A549 (cell line): ENCODE measurements at regions not wholly inside any gene's neighbourhood (a gene's known extent, or its start where the extent isn't known, plus 50 kb on each side); places are given as distances from the start of the nearest gene placed in this dataset.

Experiments used
- ATAC-seq, 2 experiments: fragments of 200-7000 bp in 1 of 2; fragments of >200 bp in 1 of 2; cut with Nextera tagmentation in 1 of 2; cut with Tn5 transposase in 1 of 2; 3 replicates each; pipeline versions ENCODE4 v1.8.0 to v1.9.1; 2018 to 2020; ENCODE audit warnings: mild to moderate bottlenecking in 1 of 2, moderate library complexity in 1 of 2
- CTCF ChIA-PET: fragments of 300-600 bp; sonication (Branson Sonifier 250); formaldehyde crosslinking; extraction: SDS; loops from one replicate; lab custom pipeline; 2021; ENCODE audit warnings: antibody characterized with exemption, inconsistent platforms; lab: Yijun Ruan, JAX
- POLR2A ChIA-PET: fragments of 350-600 bp; formaldehyde crosslinking; extraction: SDS; loops from one replicate; lab custom pipeline; 2021; ENCODE audit warnings: antibody characterized with exemption, inconsistent platforms; lab: Yijun Ruan, JAX
- DNase-seq, 2 experiments: peaks; one replicate each; pipeline versions ENCODE4 v3.0.0 to v3.0.0-alpha.2; 2011 to 2016; ENCODE audit warnings: low read depth in 1 of 2, low spot score in 1 of 2
- FAIRE-seq: peaks from 2 replicates; lab custom pipeline; 2011; peaks lifted over from hg19 to GRCh38; lab: Jason Lieb, UNC
- H3K27ac ChIP-seq, 2 experiments: fragments of >200 bp; sonication (Bioruptor Twin); formaldehyde crosslinking; 3 replicates each; pipeline ENCODE4 v1.5.1; 2016 to 2017
- H3K4me1 ChIP-seq: fragments of >200 bp; sonication (Bioruptor Twin); formaldehyde crosslinking; 3 replicates; pipeline ENCODE4 v1.6.1; 2016
- H3K4me2 ChIP-seq: fragments of >200 bp; sonication (Bioruptor Twin); formaldehyde crosslinking; 3 replicates; pipeline ENCODE4 v1.6.1; 2016
- H3K4me3 ChIP-seq: fragments of >200 bp; sonication (Bioruptor Twin); formaldehyde crosslinking; 3 replicates; pipeline ENCODE4 v1.5.1; 2016
- H3K9me3 ChIP-seq: fragments of >200 bp; sonication (Bioruptor Twin); formaldehyde crosslinking; 3 replicates; pipeline ENCODE4 v1.6.1; 2016
- BHLHE40 ChIP-seq: IDR thresholded peaks from 2 replicates; pipeline ENCODE4 v1.6.1; 2012; ENCODE audit warnings: low read depth, low read length, inconsistent platforms
- CEBPB ChIP-seq, 2 experiments: fragments of >200 bp in 1 of 2; sonication (Bioruptor Twin) in 1 of 2; formaldehyde crosslinking in 1 of 2; IDR thresholded peaks; 2 replicates each; pipeline ENCODE4 v1.6.1; 2012 to 2016
- CHD2 ChIP-seq: fragments of 150-350 bp; IDR thresholded peaks from 2 replicates; pipeline ENCODE4 v1.6.1; 2014; ENCODE audit warnings: low read length; ENCODE audit not compliant: partially characterized antibody
- CHD4 ChIP-seq: fragments of 200-600 bp; sonication (generic); IDR thresholded peaks from 2 replicates; pipeline ENCODE4 v1.6.1; 2016; ENCODE audit warnings: antibody characterized with exemption, mild to moderate bottlenecking, borderline replicate concordance
- CTCF ChIP-seq: fragments of >200 bp; sonication (Bioruptor Twin); formaldehyde crosslinking; IDR thresholded peaks from 3 replicates; pipeline ENCODE4 v1.5.1; 2016
- E2F6 ChIP-seq: IDR thresholded peaks from 2 replicates; pipeline ENCODE4 v1.6.1; 2012; ENCODE audit warnings: low read depth, borderline replicate concordance
- EHF ChIP-seq: fragments of 250-450 bp; sonication (Bioruptor Pico); IDR thresholded peaks from 2 replicates; pipeline ENCODE4 v1.5.0; 2020; ENCODE audit warnings: mild to moderate bottlenecking
- EHMT2 ChIP-seq: fragments of 200-600 bp; sonication (generic); IDR thresholded peaks from 2 replicates; pipeline ENCODE4 v1.6.1; 2016; ENCODE audit warnings: antibody characterized with exemption, low read depth, mild to moderate bottlenecking, moderate library complexity
- EP300 ChIP-seq, 2 experiments: fragments of >200 bp; sonication (Bioruptor Twin); formaldehyde crosslinking; IDR thresholded peaks; 2 replicates in 1 of 2; 3 replicates in 1 of 2; pipeline ENCODE4 v1.6.1; 2016 to 2017
- ESRRA ChIP-seq: fragments of 150-350 bp; IDR thresholded peaks from 2 replicates; pipeline ENCODE4 v1.6.1; 2014; ENCODE audit warnings: mild to moderate bottlenecking, low read length, borderline replicate concordance
- GATA3 ChIP-seq: IDR thresholded peaks from 2 replicates; pipeline ENCODE4 v1.6.1; 2012; ENCODE audit warnings: borderline replicate concordance
- HDAC2 ChIP-seq: fragments of 200-600 bp; sonication (generic); IDR thresholded peaks from 2 replicates; pipeline ENCODE4 v1.6.1; 2016
- JUNB ChIP-seq: fragments of >200 bp; sonication (Bioruptor Twin); formaldehyde crosslinking; IDR thresholded peaks from 2 replicates; pipeline ENCODE4 v1.6.1; 2016
- MAFK ChIP-seq: fragments of 450-650 bp; IDR thresholded peaks from 2 replicates; pipeline ENCODE4 v1.6.1; 2014; ENCODE audit not compliant: partially characterized antibody
- NFE2L2 ChIP-seq: fragments of 150-350 bp; conservative IDR thresholded peaks from 2 replicates; pipeline ENCODE4 v1.6.1; 2014; ENCODE audit warnings: low read length
- REST ChIP-seq: fragments of 200-600 bp; sonication (generic); IDR thresholded peaks from 2 replicates; pipeline ENCODE4 v1.6.1; 2016; ENCODE audit warnings: antibody characterized with exemption, mild to moderate bottlenecking, moderate library complexity
- RNF2 ChIP-seq: fragments of 200-600 bp; sonication (generic); IDR thresholded peaks from 2 replicates; pipeline ENCODE4 v1.6.1; 2016; ENCODE audit warnings: low read depth, mild to moderate bottlenecking, antibody characterized with exemption, moderate library complexity, borderline replicate concordance
- SMC3 ChIP-seq: fragments of >200 bp; sonication (Bioruptor Twin); formaldehyde crosslinking; IDR thresholded peaks from 3 replicates; pipeline ENCODE4 v1.6.1; 2018; ENCODE audit warnings: inconsistent platforms
- TP53 ChIP-seq: fragments of 250-450 bp; sonication (Bioruptor Pico); IDR thresholded peaks from 2 replicates; pipeline ENCODE4 v1.5.0; 2021; ENCODE audit warnings: mild to moderate bottlenecking, moderate library complexity
- ZC3H11A ChIP-seq: fragments of 450-650 bp; IDR thresholded peaks from 2 replicates; pipeline ENCODE4 v1.6.1; 2014; ENCODE audit warnings: antibody characterized with exemption, mild to moderate bottlenecking
- ZNF302 ChIP-seq: fragments of 250-450 bp; sonication (Bioruptor Pico); IDR thresholded peaks from 2 replicates; pipeline ENCODE4 v1.9.0; 2021; ENCODE audit warnings: inconsistent platforms, mild to moderate bottlenecking, moderate library complexity
- WGBS: methylation state at CpG from one replicate; pipeline ENCODE4 v1.1.6; 2017; ENCODE audit errors: missing lambda C conversion rate; 5-methylcytosine and 5-hydroxymethylcytosine counted together
- TF ChIP-seq, protein P1 (sequence below): fragments of 150-350 bp; IDR thresholded peaks from 2 replicates; pipeline ENCODE4 v1.6.1; 2014; ENCODE audit warnings: low read depth, mild to moderate bottlenecking, low read length
- TF ChIP-seq, protein P2 (sequence below): fragments of 250-450 bp; sonication (Bioruptor Pico); IDR thresholded peaks from 2 replicates; pipeline ENCODE4 v1.5.0; 2021; ENCODE audit warnings: mild to moderate bottlenecking, moderate library complexity, borderline replicate concordance

- no peak for TF ChIP-seq CTCF
- no peak for TF ChIP-seq TP53
- TF ChIP-seq RNF2: no peak
- TF ChIP-seq, protein P1, sequence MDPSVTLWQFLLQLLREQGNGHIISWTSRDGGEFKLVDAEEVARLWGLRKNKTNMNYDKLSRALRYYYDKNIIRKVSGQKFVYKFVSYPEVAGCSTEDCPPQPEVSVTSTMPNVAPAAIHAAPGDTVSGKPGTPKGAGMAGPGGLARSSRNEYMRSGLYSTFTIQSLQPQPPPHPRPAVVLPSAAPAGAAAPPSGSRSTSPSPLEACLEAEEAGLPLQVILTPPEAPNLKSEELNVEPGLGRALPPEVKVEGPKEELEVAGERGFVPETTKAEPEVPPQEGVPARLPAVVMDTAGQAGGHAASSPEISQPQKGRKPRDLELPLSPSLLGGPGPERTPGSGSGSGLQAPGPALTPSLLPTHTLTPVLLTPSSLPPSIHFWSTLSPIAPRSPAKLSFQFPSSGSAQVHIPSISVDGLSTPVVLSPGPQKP: no peak
- peak in 1 of 2 experiments; percentile 55; a peak in 2 of 4 replicates for TF ChIP-seq CEBPB (IDR thresholded peaks at IDR 0.05)
- peak; percentile 36; the same call in 1 of the 2 replicates for TF ChIP-seq JUNB
- TF ChIP-seq ZC3H11A: no peak
- no peak for TF ChIP-seq CHD4
Measured at GRCh38 chr14:58872061-58872460, 234.3 kb downstream of the DACT1 start (continued).

DNA sequence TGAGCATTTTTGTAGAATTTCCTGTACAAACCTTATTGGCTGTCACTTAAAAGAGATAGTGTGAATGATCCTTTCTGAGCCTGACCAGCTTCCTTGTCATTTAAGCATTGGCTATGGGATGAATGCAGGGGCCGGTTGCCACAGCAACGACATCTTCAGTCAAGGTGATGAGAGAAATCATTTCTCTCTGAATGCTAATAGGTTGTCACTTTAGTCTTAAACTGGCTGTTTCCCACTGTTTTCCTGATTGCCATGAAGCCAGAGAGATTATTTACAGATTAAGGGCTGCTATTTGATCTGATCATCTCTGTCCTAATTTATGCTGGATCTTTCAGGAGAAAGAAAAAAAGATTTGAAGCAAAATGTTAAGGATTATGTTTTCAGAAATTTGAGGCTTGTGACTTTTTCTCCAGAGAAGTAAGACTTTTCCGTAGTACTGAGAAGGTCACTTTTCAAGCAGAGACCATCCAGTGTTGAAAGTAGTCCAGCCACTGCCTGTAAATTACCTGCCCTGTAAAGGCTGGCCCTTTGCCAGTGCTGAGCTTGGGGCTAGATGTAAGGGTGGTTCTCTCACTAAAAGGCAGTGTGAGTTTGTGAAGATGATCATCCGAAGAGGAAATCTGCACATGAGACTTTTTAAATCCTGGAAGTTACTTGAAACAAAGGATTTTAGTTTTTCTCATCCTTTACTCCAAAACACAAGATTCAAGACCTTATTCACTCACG is 235.6 kb downstream of the DACT1 start:
- ChIA-PET POLR2A (no interaction called here), CTCF (interaction anchor here (0.7 kb wide), 1 partner anchor 195 kb away, joined by 3 read pairs; no protein-coding TSS in a partner anchor)
- no peak for TF ChIP-seq ESRRA
- TF ChIP-seq CHD2: no peak
- TF ChIP-seq CHD4: no peak
- TF ChIP-seq ZC3H11A: no peak
- TF ChIP-seq GATA3: no peak
- TF ChIP-seq HDAC2: no peak
- TF ChIP-seq BHLHE40: no peak
- TF ChIP-seq NFE2L2: no peak
- no peak for TF ChIP-seq REST
- TF ChIP-seq, protein P2, sequence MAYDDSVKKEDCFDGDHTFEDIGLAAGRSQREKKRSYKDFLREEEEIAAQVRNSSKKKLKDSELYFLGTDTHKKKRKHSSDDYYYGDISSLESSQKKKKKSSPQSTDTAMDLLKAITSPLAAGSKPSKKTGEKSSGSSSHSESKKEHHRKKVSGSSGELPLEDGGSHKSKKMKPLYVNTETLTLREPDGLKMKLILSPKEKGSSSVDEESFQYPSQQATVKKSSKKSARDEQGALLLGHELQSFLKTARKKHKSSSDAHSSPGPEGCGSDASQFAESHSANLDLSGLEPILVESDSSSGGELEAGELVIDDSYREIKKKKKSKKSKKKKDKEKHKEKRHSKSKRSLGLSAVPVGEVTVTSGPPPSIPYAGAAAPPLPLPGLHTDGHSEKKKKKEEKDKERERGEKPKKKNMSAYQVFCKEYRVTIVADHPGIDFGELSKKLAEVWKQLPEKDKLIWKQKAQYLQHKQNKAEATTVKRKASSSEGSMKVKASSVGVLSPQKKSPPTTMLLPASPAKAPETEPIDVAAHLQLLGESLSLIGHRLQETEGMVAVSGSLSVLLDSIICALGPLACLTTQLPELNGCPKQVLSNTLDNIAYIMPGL: no peak
- TF ChIP-seq SMC3: no peak
- no peak for TF ChIP-seq JUNB
- TF ChIP-seq, protein P1: no peak
- no peak for TF ChIP-seq MAFK
- TF ChIP-seq ZNF302 (CRISPR knock-in tag): no peak
- no peak for TF ChIP-seq EHMT2
- no peak for TF ChIP-seq EP300 (IDR thresholded peaks at IDR 0.05)
- no peak for TF ChIP-seq E2F6
- TF ChIP-seq EHF: no peak
- H3K4me2 ChIP-seq: no peak overlapping the region
- 78% methylated on average over 5 of the region's 5 CpGs for WGBS
- H3K4me1 ChIP-seq: peaks cover 13% of the 10 kb centered on the region; the same call in 2 of the 3 replicates
- DNase-seq (no peak), ATAC-seq (no peak), FAIRE-seq (no peak)
- no peaks in the 10 kb centered on the region for H3K9me3 ChIP-seq
- no peak overlapping the region for H3K4me3 ChIP-seq
- no peak overlapping the region for H3K27ac ChIP-seq
